ENCODE measurements at regions not wholly inside any gene's neighbourhood (a gene's known extent, or its start where the extent isn't known, plus 50 kb on each side); places are given as distances from the start of the nearest gene placed in this dataset.
"Not testable (repeated sequence)": the region's sequence is repeated elsewhere in the genome, so short reads cannot be mapped to it uniquely, and the experiment has no call there.

- DNase-seq: no peak
Observed at GRCh38 chr13:88257706-88258105, 586.5 kb downstream of the SLITRK5 start.

DNA sequence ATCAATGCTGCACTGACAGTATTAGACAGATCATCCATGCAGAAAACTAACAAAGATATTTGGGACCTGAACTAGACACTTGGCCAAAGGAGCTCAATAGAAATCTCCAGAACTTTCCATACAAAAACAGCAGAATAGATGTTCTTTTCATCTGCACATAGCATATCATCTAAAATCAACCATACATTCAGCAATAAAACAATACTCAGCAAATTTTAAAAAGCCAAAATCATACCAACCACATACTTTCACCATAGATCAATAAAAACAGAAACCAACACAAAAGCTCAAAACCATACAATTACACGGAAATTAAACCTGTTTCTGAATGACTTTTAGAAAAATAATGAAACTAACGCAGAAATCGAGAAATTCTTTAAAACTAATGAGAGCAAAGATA lies 592.6 kb downstream of the SLITRK5 start:
- DNase-seq: no peak

DNA sequence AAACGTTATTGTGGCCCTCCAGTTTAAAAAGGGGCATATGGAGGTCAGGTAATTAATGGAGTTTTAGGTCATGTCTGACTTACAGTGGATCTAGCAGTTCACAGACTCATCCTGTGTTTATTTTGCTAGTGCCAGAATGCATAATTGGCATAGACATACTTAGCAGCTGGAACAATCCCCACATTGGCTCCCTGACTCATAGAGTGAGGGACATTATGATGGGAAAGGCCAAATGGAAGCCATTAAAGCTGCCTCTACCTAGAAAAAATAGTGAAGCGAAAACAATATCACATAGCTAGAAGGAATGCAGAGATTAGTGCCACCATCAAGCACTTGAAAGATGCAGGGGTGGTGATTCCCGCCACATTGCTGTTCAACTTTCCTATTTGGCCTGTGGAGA lies 610.7 kb downstream of the SLITRK5 start:
- no peak for DNase-seq

- no peak for DNase-seq
Observed at GRCh38 chr13:88285329-88285728, 614.2 kb downstream of the SLITRK5 start.

GRCh38 chr13:88288326-88288725 lies 617.2 kb downstream of the SLITRK5 start:
- DNase-seq: no peak

GRCh38 chr13:88291731-88292130 lies 620.6 kb downstream of the SLITRK5 start:
- not testable (repeated sequence) for DNase-seq

DNA sequence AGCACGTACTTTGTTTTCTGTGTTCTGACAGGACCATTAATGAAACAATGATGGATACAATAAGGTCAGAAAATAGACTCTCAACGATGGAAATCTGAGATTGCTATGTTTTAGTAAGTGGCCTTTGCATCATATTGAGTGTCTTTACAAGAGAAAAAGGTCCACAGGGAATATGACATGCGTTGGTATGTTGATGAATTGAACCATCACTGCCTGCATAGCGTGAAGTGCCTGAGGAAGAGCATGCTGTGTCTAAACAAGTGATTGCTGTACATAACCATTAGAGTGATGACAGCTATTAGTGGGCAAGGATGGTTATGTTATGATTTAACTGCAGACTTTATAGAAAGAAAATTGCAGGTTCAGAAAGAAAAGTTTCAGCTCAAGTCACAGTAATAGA lies 623.2 kb downstream of the SLITRK5 start:
- DNase-seq: no peak

- no peak for DNase-seq
Observed at GRCh38 chr13:88303157-88303556, 632.0 kb downstream of the SLITRK5 start.

GRCh38 chr13:88303605-88304004 lies 632.4 kb downstream of the SLITRK5 start:
- DNase-seq: no peak

GRCh38 chr13:88314496-88314895 lies 643.3 kb downstream of the SLITRK5 start:
- DNase-seq: no peak

GRCh38 chr13:88329066-88329465 lies 657.9 kb downstream of the SLITRK5 start:
- DNase-seq: no peak

DNA sequence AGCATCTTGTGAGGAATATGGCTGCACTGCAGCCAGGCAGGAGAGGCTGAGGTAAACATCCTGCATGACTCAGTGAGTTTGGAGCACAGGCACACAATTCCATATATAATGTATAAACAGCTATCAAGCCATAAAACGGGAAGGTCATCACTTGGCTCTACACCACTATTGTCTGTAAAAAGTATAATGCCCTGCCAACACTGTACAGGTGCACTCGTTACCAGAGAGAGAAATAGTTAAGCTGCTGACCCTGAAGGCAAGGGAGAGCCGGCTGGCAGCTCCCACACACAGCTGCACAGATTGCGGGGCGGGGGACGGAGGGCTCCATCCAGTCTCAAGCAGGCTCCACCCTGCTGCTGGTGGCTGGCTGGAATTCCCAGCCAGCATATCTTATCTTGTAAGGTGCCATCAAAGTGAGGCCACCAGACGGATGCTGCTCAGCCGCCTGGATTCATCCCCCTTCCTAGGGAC lies 668.1 kb downstream of the SLITRK5 start:
- no peak for DNase-seq

DNA sequence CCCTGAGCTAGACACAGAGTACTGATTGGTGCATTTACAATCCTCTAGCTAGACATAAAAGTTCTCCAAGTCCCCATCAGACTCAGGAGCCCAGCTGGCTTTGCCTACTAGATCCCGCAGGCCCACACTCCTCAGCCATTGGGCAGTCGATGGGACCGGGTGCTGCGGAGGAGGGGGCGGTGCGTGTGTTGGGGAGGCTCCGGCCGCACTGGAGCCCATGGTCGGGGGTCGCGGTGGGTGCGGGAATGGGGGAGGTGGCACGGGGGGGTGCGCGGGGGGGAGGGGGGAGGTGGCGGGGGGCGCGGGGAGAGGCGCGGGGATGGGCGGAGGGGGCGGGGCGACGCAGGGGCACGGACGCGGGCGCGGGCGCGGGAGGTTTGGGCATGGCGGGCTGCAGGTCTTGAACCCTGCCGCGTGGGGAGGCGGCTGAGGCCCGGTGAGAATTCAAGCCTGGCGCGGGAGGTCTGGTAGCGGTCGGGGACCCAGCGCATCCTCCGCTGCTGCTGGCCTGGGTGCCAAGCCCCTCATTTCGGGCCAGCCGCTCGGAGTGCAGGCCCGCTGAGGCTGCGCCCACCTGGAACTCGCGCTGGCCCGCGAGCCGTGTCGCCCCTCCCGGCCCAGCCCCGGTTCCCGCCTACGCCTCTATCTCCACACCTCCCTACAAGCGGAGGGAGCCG lies 674.1 kb downstream of the SLITRK5 start:
- no peak for DNase-seq

DNA sequence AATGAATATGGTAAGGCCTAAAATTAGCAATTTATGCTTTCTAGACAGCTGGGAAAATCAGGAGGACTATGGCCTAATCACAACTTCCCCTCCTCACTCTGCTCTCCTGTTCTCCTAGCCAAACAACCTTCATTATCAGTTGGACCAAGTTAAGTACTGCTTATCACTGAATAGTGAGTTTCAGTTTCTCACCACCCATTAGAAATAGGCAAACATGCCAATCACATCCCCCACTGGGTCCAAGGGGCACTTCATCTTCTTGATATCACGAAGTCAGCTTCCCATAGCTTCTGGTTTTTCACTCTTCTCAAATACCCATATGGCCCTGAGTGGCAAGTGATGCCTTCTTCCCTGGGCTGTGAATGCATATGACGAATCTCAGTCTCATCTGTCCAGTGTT lies 689.6 kb downstream of the SLITRK5 start:
- DNase-seq: no peak

GRCh38 chr13:88369866-88370265 lies 698.7 kb downstream of the SLITRK5 start:
- no peak for DNase-seq

DNA sequence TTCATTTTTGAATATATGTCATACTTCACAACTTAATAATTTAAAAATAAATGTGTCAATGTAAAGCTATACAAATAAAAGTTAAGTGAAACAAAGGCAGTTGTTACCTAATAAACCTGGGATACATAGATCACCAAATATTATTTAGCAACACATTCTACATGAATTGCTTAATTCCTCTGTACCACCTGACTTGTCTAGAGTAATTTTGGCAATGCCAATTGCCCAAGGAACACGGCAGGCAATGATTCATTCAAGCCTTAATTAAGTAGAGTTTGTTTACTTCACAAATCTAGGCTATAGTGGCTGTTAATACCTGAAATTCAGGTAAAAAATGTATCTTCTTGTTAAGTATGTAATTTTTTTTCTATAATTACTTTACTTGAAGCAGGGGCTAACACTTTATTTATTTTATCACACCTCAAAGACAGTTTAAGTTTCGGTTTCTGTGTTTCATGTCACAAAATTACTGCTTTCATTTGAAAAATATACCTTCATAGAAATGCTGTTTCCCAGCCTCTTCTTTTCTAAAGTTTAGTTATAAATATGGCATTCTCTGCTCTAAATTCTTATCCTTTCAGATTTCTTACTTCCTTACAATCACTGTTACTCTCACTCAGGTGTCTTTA lies 705.7 kb downstream of the SLITRK5 start:
- DNase-seq: no peak

- DNase-seq: no peak
Observed at GRCh38 chr13:88377852-88378251, 706.7 kb downstream of the SLITRK5 start.

DNA sequence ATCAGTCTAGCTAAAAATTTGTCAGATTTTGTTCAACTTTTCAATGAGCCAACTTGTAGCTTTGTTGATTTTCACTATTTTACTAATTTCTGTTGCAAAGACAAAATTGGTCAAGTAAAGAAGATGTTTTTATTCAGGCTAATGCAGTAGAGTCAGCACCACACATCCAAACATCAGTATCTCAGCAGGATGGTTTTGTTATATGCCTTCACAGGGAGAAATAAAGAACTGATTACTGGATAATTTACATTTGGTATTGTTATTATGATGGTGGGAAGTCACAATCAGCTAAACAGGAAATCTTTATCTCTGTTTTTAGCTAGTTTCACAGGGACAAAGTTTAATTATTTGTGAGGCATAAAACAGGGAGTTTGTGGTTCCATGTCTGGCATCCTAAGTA lies 713.4 kb downstream of the SLITRK5 start:
- no peak for DNase-seq

DNA sequence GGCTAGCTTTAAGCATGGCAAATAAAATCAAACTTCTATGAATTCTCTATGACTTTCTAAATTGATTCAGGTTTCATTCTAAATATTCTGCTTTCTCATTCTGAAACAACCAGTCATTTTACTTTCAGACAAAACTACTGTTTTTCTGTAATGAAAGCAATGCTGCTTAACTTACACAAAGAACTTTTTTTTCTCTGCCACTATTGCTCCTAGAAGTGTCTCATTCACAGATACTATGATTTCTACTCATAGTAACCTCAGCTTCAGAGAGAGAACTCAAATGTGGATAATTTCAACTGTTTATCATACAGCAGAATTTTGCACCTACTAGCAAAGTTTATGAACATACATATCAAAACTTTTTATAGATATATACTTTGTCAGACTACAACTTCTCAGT lies 724.6 kb downstream of the SLITRK5 start:
- no peak for DNase-seq

- no peak for DNase-seq
Observed at GRCh38 chr13:88411696-88412095, 740.5 kb downstream of the SLITRK5 start.

DNA sequence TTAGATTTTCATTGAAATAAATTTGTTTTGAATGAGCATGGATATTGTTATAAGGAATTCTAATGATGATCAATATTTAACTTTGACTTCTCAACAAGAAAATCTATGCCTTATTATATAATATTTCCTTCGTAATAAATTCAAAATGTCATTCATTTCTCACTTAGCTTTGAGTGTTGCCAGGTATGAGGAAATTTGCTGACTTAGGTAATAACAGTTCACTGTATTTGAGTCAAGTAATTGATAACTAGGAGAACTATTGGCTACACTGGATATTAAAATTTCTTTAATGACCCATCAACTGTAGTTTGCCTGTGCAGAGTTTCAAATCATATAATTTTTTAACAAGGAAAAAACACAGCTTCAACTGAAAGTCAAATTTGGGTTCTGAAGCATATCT lies 746.6 kb downstream of the SLITRK5 start:
- DNase-seq: no peak

DNA sequence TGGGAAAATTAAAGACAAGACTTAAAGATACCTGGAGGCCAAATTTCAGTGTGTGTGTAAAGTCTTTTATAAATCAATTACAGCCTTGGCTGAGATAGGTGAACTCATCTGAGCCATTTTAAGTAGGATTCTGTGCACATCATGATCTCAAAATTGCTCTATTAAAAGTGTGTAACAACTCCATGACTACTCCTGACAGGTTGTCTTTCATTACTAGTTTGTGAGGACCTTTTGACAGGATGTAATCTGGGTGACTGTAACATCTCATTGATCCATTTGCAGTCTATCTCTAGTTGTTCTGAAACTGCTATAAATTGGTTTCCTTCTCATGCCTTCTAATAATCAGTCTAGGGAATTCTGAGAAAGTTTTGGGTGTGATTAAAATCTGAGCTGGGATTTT lies 753.3 kb downstream of the SLITRK5 start:
- DNase-seq: no peak

- DNase-seq: no peak
Observed at GRCh38 chr13:88426661-88427060, 755.5 kb downstream of the SLITRK5 start.

GRCh38 chr13:88429862-88430261 lies 758.7 kb downstream of the SLITRK5 start:
- no peak for DNase-seq

DNA sequence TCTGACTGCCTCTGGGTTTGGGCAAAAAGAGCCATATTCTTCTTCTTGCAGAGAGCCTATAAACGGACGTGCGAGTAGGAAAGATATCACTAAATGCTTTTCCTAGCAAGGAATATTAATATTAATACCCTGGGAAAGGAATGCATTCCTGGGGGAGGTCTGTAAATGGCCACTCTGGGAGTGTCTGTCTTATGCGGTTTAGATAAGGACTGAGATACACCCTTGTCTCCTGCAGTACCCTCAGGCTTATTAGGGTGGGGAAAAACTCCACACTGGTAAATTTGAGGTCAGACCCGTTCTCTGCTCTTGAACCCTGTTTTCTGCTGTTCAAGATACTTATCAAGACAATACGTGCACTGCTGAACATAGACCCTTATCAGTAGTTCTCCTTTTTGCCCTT lies 763.8 kb downstream of the SLITRK5 start:
- DNase-seq: no peak

All from activated T-cell treated with anti-CD3 and anti-CD28 coated beads for 4 hours (primary cell).